GM19463 (cell line): ENCODE measurements at regions not wholly inside any gene's neighbourhood (a gene's known extent, or its start where the extent isn't known, plus 50 kb on each side); places are given as distances from the start of the nearest gene placed in this dataset.

ENCODE experiments used
- ATAC-seq: cut with Tn5 transposase; IDR thresholded peaks from one replicate; pipeline ENCODE4 v1.9.1; 2021; ENCODE audit warnings: mild to moderate bottlenecking, moderate library complexity; ENCODE audit not compliant: unreplicated experiment

GRCh38 chr16:14362774-14363371 is 267.2 kb downstream of the PARN start:
- no peak for ATAC-seq

DNA sequence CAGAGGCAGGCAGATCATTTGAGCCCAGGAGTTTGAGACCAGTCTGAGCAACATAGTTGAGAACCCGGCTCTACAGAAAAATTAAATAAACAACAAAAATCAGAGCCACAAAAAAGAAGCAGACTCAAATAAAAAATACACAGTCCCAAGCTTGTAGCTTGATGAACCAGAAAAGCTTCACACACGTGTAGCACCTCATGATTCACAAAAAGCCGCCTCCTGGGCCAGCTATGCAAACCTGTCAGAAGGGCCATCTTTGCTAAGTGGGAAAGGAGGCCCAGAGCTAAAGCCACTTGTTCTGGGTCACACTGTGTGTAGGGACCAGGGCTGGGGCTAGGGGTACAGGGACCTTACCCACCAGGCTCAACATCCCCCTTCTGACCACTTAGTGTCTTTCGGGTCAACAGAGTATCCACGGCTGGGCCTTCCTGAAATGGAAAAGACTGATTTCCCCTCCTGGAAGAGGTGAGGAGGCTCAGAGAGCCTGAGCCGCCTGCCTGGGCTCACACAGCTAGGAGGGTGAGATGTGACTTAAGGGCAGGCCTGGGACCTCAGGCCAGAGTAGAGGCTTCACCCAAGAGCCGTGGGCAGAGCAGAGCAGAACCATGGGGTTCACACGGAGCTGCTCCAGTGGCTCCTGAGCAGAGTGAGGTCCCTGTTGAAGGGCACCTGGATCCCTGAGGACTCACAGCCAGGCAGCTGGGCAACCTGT is 269.6 kb downstream of the PARN start:
- ATAC-seq: no peak

DNA sequence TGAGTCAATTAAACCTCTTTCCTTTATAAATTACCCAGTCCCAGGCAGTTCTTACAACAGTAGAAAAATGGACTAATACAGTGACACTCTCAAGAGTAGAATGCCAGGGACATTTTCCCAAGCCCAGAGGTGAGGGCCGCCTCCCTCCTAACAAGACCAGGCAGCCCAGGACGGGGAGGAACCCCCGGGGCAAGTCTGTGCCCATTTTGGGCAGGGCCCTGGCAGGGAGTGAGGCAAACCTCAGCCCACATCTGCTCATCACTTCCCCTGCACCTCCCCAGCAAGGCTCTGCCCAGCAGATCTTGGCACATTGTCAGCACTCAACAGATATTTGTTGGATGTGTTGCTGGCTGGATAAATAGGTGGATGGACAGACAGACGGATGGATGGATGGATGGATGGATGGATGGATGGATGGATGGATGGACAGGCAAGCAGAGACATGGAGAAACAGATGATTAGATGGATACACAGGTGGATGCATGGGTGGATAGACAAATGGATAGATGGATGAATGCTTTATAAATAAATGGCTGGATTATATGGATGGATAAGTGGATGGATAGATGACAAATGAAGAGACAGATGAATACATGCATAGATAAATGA is 271.3 kb downstream of the PARN start:
- no peak for ATAC-seq

DNA sequence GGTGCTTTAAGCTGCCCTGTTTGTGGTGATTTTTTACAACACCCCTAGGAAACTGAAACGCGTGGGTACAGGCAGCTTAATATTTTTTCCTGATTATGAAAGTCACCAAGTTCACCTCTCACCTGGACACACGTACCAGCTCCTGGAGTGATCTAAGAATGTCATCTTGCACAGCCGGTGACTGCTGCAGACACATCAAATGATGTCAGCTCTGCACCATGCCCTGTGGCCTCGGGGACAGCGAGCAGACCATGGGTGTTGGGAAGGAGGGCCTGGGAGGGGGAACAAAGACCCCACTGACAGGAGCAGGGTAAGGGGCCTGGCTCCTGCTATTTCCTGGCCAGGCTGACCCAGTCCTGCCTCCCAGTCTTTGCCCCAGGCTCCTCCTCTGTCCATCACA is 272.7 kb downstream of the PARN start:
- no peak for ATAC-seq

- ATAC-seq: no peak
Observed at GRCh38 chr16:14356064-14356463, 274.0 kb downstream of the PARN start.

DNA sequence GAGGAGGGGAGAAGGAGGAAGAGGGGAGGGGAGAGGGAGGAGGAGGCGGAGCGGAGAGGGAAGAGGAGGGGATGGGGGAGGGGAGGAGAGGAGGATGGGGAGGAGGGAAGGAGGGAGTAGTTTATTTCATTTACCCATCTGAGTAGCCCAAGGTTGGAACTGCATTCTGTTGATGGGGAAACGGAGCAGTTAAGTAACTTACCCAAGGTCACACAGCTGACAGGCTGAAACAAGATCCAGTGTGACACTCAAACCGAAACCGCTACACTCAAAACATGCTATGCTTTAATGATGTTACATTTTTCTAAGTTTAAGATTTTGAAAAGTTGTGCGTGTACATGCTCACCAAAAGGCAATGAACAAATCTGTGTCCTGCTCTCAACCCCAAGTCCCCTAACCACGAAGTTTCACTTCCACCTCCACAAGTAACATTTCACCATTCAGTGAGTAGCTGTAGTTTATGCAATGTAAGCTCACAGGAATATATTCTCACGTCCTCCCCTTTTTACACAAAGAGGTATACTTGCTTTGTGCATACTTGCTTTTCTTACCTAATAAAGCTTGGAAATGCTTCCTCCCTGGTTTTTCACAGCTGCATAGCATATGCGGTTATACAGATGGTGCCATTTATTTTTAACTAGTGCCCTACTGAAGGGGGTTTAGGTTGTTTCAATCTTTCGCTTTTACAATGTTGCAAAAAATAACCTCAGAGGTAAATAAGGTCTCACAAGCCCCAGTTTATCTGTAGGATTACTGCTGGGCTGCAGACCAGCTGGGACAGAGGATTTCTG is 275.3 kb downstream of the PARN start:
- ATAC-seq: peak; percentile 82

DNA sequence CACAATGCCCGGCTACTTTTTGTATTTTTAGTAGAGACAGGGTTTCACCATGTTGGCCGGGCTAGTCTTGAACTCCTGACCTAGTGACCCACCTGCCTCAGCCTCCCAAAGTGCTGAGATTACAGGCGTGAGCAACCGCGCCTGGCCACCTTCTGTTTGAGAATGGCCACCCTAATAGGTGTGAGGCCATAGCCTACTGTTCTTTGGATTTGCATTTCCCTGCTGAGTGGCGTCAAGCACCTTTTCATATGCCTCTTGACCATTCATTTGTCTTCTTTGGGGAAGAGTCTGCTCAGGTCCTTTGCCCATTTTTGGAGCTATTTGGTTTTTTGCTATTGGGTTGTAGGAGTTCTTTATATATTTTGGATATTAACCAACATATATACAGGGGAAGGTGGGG is 276.7 kb downstream of the PARN start:
- ATAC-seq: no peak

DNA sequence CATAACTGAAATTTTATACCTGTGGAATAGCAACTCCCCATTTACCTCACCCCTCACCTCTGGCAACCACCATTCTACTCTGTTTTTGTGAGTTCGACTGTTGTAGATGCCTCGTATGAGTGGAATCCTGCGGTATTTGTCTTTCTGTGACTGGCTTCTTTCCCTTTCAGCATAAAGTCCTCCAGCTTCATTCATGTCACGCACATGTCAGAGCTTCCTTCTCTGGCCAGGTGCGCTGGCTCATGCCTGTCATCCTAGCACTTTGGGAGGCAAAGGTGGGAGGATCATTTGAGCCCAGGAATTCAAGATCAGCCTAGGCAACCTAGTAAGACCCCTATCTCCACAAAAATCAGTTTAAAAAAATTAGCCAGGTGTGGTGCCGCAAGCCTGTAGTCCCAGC is 278.4 kb downstream of the PARN start:
- no peak for ATAC-seq

- no peak for ATAC-seq
Observed at GRCh38 chr16:14350626-14351025, 279.4 kb downstream of the PARN start.

GRCh38 chr16:14350081-14350480 is 279.0 kb downstream of the MRTFB start:
- ATAC-seq: no peak

GRCh38 chr16:14347706-14348105 is 276.6 kb downstream of the MRTFB start:
- ATAC-seq: no peak

DNA sequence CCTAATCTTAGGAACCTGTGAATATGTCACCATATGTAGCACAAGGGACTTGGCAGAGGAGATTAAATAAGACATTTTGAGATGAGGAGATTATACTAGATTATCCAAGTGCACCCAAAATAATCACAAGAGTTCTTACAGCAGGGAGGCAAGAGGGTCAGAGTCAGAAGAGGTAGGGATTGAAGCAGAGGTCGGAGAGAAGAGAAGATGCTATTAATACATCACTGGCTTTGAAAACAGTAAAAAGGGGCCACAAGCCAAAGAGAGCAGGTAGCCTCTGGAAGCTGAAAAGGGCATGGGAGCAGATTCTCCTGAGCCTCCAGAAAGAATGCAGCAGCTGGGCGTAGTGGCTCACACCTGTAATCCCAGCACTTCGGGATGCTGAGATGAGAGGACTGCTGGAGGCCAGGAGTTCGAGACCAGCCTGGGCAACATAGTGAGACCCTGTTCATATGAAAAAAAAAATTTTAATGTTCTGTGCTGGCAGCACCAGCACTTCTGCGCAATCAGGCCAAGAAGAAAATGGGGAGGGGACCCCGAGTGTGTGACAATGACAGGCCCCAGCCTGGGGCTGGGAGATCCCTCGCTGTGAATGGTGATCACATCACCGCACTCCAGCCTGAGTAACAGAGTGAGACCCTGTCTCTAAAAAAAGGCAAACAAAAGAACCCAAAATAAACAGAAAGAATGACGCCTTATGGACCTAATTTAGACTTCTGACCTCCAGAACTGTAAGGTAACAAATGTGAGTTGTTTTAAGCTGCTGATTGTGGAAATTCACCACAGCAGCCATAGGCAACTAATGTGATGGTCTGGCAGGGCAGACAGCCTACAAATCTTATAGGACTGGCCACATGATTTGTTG is 275.4 kb downstream of the MRTFB start:
- ATAC-seq: no peak

- no peak for ATAC-seq
Observed at GRCh38 chr16:14345512-14346115, 274.5 kb downstream of the MRTFB start.

DNA sequence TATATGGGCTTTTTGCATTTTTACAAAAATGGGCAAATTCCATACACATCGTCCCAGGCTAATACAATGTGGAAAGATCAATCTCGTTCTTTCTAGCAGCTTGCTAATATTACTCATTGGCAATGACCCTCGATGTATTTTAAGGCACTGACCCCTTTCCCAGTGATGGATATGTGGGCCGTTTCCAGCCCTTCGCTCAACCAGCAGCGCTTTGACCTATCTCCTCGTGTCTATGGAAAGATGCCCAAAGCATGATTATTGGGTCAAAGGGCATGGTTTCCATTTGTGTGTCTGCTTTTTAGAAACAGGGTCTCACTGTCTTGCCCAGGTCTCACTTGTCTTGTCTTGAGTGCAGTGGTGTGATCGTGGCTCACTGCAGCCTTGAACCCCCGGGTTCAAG is 273.8 kb downstream of the MRTFB start:
- ATAC-seq: no peak

GRCh38 chr16:14344292-14344691 is 273.2 kb downstream of the MRTFB start:
- ATAC-seq: no peak

- ATAC-seq: no peak
Observed at GRCh38 chr16:14341324-14342225, 270.5 kb downstream of the MRTFB start.

DNA sequence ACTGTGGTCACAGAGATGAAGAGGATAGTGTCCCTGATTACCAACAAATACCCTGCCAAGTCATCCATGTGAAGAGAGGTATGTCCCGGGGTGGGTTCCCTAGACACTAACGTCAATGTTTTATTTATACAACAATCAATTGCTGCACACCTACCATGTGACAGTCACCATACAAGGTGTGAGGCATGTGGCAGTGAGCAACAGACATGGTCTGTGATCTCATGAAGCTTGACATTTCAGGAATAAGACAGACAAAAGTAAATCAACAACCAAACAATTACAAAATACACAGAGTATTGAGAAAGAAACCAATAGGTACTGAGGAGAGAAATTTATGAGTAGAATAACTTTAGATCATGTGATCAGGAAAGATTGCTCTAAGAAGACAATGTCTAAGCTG is 268.6 kb downstream of the MRTFB start:
- no peak for ATAC-seq

DNA sequence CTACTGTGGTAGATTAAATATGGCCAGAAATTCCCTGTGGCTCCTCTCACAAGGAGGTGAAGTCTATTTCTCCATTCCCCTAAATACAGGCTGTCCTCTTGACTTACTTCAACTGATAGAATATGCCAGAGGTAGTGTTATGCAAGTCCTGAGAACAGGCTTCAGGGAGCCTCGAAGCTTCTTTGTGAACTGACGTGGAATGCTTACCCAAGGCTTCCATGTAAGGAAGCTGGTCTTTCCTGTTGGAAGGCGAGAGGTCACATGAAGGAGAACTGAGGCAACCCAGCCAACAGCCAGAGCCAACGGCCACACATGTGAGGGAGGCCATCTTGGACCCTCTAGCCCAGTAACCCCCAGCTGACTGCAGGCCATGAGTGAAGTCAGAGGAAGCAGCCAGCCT is 267.9 kb downstream of the MRTFB start:
- ATAC-seq: no peak

- ATAC-seq: no peak
Observed at GRCh38 chr16:14338236-14338635, 267.1 kb downstream of the MRTFB start.
